EH (cell line): ENCODE measurements at regions not wholly inside any gene's neighbourhood (a gene's known extent, or its start where the extent isn't known, plus 50 kb on each side); places are given as distances from the start of the nearest gene placed in this dataset.
"Not testable (repeated sequence)": the region's sequence is repeated elsewhere in the genome, so short reads cannot be mapped to it uniquely, and the experiment has no call there.

Experiments
- DNase-seq: peaks from one replicate; pipeline ENCODE4 v3.0.0-alpha.2; 2015; ENCODE audit warnings: low read depth

- no peak for DNase-seq
Measured at GRCh38 chr10:45515630-45516029, 141.6 kb downstream of the ALOX5 start.

- DNase-seq: peak; percentile 25
Measured at GRCh38 chr10:45514291-45515270, 140.6 kb downstream of the ALOX5 start.

GRCh38 chr10:45513551-45513950 lies 139.5 kb downstream of the ALOX5 start:
- no peak for DNase-seq

- DNase-seq: not testable (repeated sequence)
Measured at GRCh38 chr10:45511926-45512325, 137.9 kb downstream of the ALOX5 start.

- no peak for DNase-seq
Measured at GRCh38 chr10:45509491-45509890, 135.5 kb downstream of the ALOX5 start.

- DNase-seq: no peak
Measured at GRCh38 chr10:45505311-45505710, 131.3 kb downstream of the ALOX5 start.

GRCh38 chr10:45502458-45502857 lies 128.4 kb downstream of the ALOX5 start:
- no peak for DNase-seq

- no peak for DNase-seq
Measured at GRCh38 chr10:45501791-45502190, 127.8 kb downstream of the ALOX5 start.

GRCh38 chr10:45500798-45501197 lies 126.8 kb downstream of the ALOX5 start:
- DNase-seq: no peak

GRCh38 chr10:45500304-45500703 lies 126.3 kb downstream of the ALOX5 start:
- DNase-seq: no peak

- DNase-seq: peak; percentile 18
Measured at GRCh38 chr10:45495438-45496152, 121.6 kb downstream of the ALOX5 start.
